GM23248 (cell line): ENCODE measurements at regions not wholly inside any gene's neighbourhood (a gene's known extent, or its start where the extent isn't known, plus 50 kb on each side); places are given as distances from the start of the nearest gene placed in this dataset.
A peak's percentile ranks its signal among the peaks of the same experiment; 100 is the strongest.

Source experiments
- DNase-seq: peaks from one replicate; pipeline ENCODE4 v3.0.0-alpha.2; 2015
- H2AFZ ChIP-seq: fragments of 200-600 bp; sonication (generic); 2 replicates; pipeline ENCODE4 v1.6.1; 2016; ENCODE audit warnings: antibody characterized with exemption
- H3F3A ChIP-seq: fragments of 200-600 bp; sonication (generic); 2 replicates; pipeline ENCODE4 v1.6.1; 2016; ENCODE audit warnings: mild to moderate bottlenecking, antibody characterized with exemption, mixed run types; ENCODE audit not compliant: insufficient read depth
- H3K27ac ChIP-seq: fragments of 200-600 bp; sonication (generic); 2 replicates; pipeline ENCODE4 v1.5.1; 2016; ENCODE audit warnings: mild to moderate bottlenecking
- H3K27me3 ChIP-seq: fragments of 200-600 bp; sonication (generic); replicated peaks from 2 replicates; pipeline ENCODE4 v1.6.1; 2016; ENCODE audit warnings: mild to moderate bottlenecking; ENCODE audit not compliant: insufficient read depth
- H3K36me3 ChIP-seq: fragments of 200-600 bp; sonication (generic); 2 replicates; pipeline ENCODE4 v1.6.1; 2016; ENCODE audit warnings: low read depth, mild to moderate bottlenecking
- H3K4me1 ChIP-seq: fragments of 200-600 bp; sonication (generic); 2 replicates; pipeline ENCODE4 v1.6.1; 2016; ENCODE audit warnings: mild to moderate bottlenecking; ENCODE audit not compliant: insufficient read depth
- H3K4me2 ChIP-seq: fragments of 200-600 bp; sonication (generic); one replicate; pipeline ENCODE4 v1.6.1; 2016; ENCODE audit warnings: mild to moderate bottlenecking; ENCODE audit not compliant: unreplicated experiment
- H3K4me3 ChIP-seq: fragments of 200-600 bp; sonication (generic); 2 replicates; pipeline ENCODE4 v1.5.1; 2016; ENCODE audit warnings: mild to moderate bottlenecking
- H3K79me2 ChIP-seq: fragments of 200-600 bp; sonication (generic); 2 replicates; pipeline ENCODE4 v1.6.1; 2016; ENCODE audit warnings: mild to moderate bottlenecking; ENCODE audit not compliant: insufficient read depth
- H3K9ac ChIP-seq: fragments of 200-600 bp; sonication (generic); 2 replicates; pipeline ENCODE4 v1.6.1; 2016; ENCODE audit warnings: mild to moderate bottlenecking
- H3K9me2 ChIP-seq: fragments of 200-600 bp; sonication (generic); 2 replicates; pipeline ENCODE4 v1.6.1; 2016; ENCODE audit warnings: mixed run types, mild to moderate bottlenecking, moderate library complexity; ENCODE audit not compliant: insufficient read depth
- H3K9me3 ChIP-seq: fragments of 200-600 bp; sonication (generic); one replicate; pipeline ENCODE4 v1.6.1; 2017; ENCODE audit warnings: low read depth
- H4K20me1 ChIP-seq: fragments of 200-600 bp; sonication (generic); 2 replicates; pipeline ENCODE4 v1.6.0; 2016; ENCODE audit not compliant: insufficient read depth
- EZH2 ChIP-seq: fragments of 200-600 bp; sonication (generic); IDR thresholded peaks from 2 replicates; pipeline ENCODE4 v1.6.1; 2018; ENCODE audit warnings: antibody characterized with exemption, mild to moderate bottlenecking; ENCODE audit not compliant: insufficient read depth, poor library complexity, severe bottlenecking
- EZH2phosphoT487 ChIP-seq: fragments of 200-600 bp; sonication (generic); IDR thresholded peaks from 2 replicates; pipeline ENCODE4 v1.6.1; 2018; ENCODE audit warnings: antibody characterized with exemption, moderate library complexity, mild to moderate bottlenecking, low read depth; ENCODE audit not compliant: insufficient read depth
- WGBS, 2 experiments: methylation state at CpG; one replicate each; pipeline ENCODE4 v1.1.6; 2015 to 2017; ENCODE audit warnings: low lambda C conversion rate in 2 of 2, low coverage in 1 of 2; ENCODE audit errors: missing lambda C conversion rate in 2 of 2; 5-methylcytosine and 5-hydroxymethylcytosine counted together
- in situ Hi-C: fragments of 300-500 bp; cut with MboI; formaldehyde crosslinking; loops from 2 replicates; pipeline ENCODE4 v1.15.0; 2020

GRCh38 chr15:26460165-26460564 is 312.7 kb downstream of the GABRB3 start:
- Histone ChIP-seq H4K20me1 (no peaks in the 10 kb centered on the region), H3K9me2 (no peaks in the 10 kb centered on the region), H2AFZ (no peak overlapping the region), H3K9ac (no peak overlapping the region), H3K27me3 (no peaks in the 10 kb centered on the region), H3K36me3 (no peaks in the 10 kb centered on the region), H3K4me1 (no peaks in the 10 kb centered on the region), H3F3A (no peaks in the 10 kb centered on the region), H3K27ac (no peak overlapping the region), H3K79me2 (no peaks in the 10 kb centered on the region), H3K4me2 (no peak overlapping the region), H3K9me3 (no peaks in the 10 kb centered on the region), H3K4me3 (no peak overlapping the region)
- no peak for TF ChIP-seq EZH2phosphoT487
- no peak for TF ChIP-seq EZH2
- 2% methylated on average over 2 of the region's 2 CpGs for WGBS, 2 experiments
- in situ Hi-C loops = no loop called here
- DNase-seq = no peak

GRCh38 chr15:26455828-26456227 is 317.0 kb downstream of the GABRB3 start:
- Histone ChIP-seq H2AFZ (no peak overlapping the region), H3K4me2 (no peak overlapping the region), H3F3A (no peaks in the 10 kb centered on the region), H4K20me1 (no peaks in the 10 kb centered on the region), H3K4me1 (no peaks in the 10 kb centered on the region), H3K79me2 (no peaks in the 10 kb centered on the region), H3K4me3 (no peak overlapping the region), H3K9ac (no peak overlapping the region), H3K9me2 (no peaks in the 10 kb centered on the region), H3K9me3 (no peaks in the 10 kb centered on the region), H3K27ac (no peak overlapping the region), H3K36me3 (no peaks in the 10 kb centered on the region), H3K27me3 (no peaks in the 10 kb centered on the region)
- no peak for DNase-seq
- TF ChIP-seq EZH2 = no peak
- TF ChIP-seq EZH2phosphoT487 = no peak
- 4 to 5% methylated on average over 2 of the region's 2 CpGs for WGBS, 2 experiments
- in situ Hi-C loops = no loop called here

GRCh38 chr15:26453914-26454313 is 319.0 kb downstream of the GABRB3 start:
- no peak overlapping the region for H3K9ac ChIP-seq
- H3K9me3 ChIP-seq = no peaks in the 10 kb centered on the region
- no peaks in the 10 kb centered on the region for H3K9me2 ChIP-seq
- H3K36me3 ChIP-seq = no peaks in the 10 kb centered on the region
- no peaks in the 10 kb centered on the region for H3K4me1 ChIP-seq
- H4K20me1 ChIP-seq = no peaks in the 10 kb centered on the region
- no peak overlapping the region for H3K4me2 ChIP-seq
- 23 to 28% methylated on average over 2 of the region's 2 CpGs for WGBS, 2 experiments
- TF ChIP-seq EZH2 (no peak), EZH2phosphoT487 (no peak)
- no peak overlapping the region for H2AFZ ChIP-seq
- H3K27me3 ChIP-seq = no peaks in the 10 kb centered on the region
- H3K27ac ChIP-seq = no peak overlapping the region
- in situ Hi-C loops = no loop called here
- H3K4me3 ChIP-seq = no peak overlapping the region
- no peak for DNase-seq
- no peaks in the 10 kb centered on the region for H3K79me2 ChIP-seq
- H3F3A ChIP-seq = no peaks in the 10 kb centered on the region

GRCh38 chr15:26451995-26452394 is 320.9 kb downstream of the GABRB3 start:
- Histone ChIP-seq H3K79me2 (no peaks in the 10 kb centered on the region), H3K27me3 (no peaks in the 10 kb centered on the region), H3F3A (no peaks in the 10 kb centered on the region), H3K9me3 (no peaks in the 10 kb centered on the region), H3K9me2 (no peaks in the 10 kb centered on the region), H4K20me1 (no peaks in the 10 kb centered on the region), H3K27ac (no peak overlapping the region), H3K9ac (no peak overlapping the region), H3K4me2 (no peak overlapping the region), H2AFZ (no peak overlapping the region), H3K4me3 (no peak overlapping the region), H3K36me3 (no peaks in the 10 kb centered on the region), H3K4me1 (no peaks in the 10 kb centered on the region)
- in situ Hi-C loops = no loop called here
- no peak for DNase-seq
- 29 to 30% methylated on average over 6 of the region's 6 CpGs for WGBS, 2 experiments
- no peak for TF ChIP-seq EZH2phosphoT487
- TF ChIP-seq EZH2 = no peak

- H3K9ac ChIP-seq = no peak overlapping the region
- no peaks in the 10 kb centered on the region for H3F3A ChIP-seq
- in situ Hi-C loops = no loop called here
- no peak overlapping the region for H3K4me2 ChIP-seq
- no peaks in the 10 kb centered on the region for H3K9me2 ChIP-seq
- no peak overlapping the region for H3K27ac ChIP-seq
- H3K79me2 ChIP-seq = no peaks in the 10 kb centered on the region
- H3K4me1 ChIP-seq = no peaks in the 10 kb centered on the region
- no peaks in the 10 kb centered on the region for H4K20me1 ChIP-seq
- peak; percentile 1 for DNase-seq
- no peak for TF ChIP-seq EZH2
- TF ChIP-seq EZH2phosphoT487 = no peak
- no peak overlapping the region for H3K4me3 ChIP-seq
- no peak overlapping the region for H2AFZ ChIP-seq
- H3K36me3 ChIP-seq = no peaks in the 10 kb centered on the region
- no peaks in the 10 kb centered on the region for H3K27me3 ChIP-seq
- 12 to 24% methylated on average over 7 of the region's 7 CpGs for WGBS, 2 experiments
- no peaks in the 10 kb centered on the region for H3K9me3 ChIP-seq
Measured at GRCh38 chr15:26449291-26449690, 323.6 kb downstream of the GABRB3 start.
